SK-N-SH treated with all-trans-retinoic acid at 6 μM for 48 hours (cell line): ENCODE measurements at regions not wholly inside any gene's neighbourhood (a gene's known extent, or its start where the extent isn't known, plus 50 kb on each side); places are given as distances from the start of the nearest gene placed in this dataset.

ENCODE experiments used
- ARNTL ChIP-seq: fragments of 450-650 bp; formaldehyde crosslinking; IDR thresholded peaks from 2 replicates; pipeline ENCODE4 v1.5.0; 2020; ENCODE audit warnings: low read depth, mild to moderate bottlenecking, moderate library complexity, borderline replicate concordance
- BACH2 ChIP-seq: fragments of 250-450 bp; sonication (Bioruptor Pico); IDR thresholded peaks from 2 replicates; pipeline ENCODE4 v1.9.0; 2021; ENCODE audit warnings: mild to moderate bottlenecking, borderline replicate concordance
- CSDC2 ChIP-seq: fragments of 250-450 bp; sonication (Bioruptor Pico); IDR thresholded peaks from 2 replicates; pipeline ENCODE4 v1.5.0; 2020; ENCODE audit warnings: mild to moderate bottlenecking, moderate library complexity
- ESRRG ChIP-seq: fragments of 250-450 bp; sonication (Bioruptor Pico); IDR thresholded peaks from 2 replicates; pipeline ENCODE4 v1.6.1; 2021; ENCODE audit warnings: mild to moderate bottlenecking
- PATZ1 ChIP-seq: fragments of 250-450 bp; sonication (Bioruptor Pico); IDR thresholded peaks from 2 replicates; pipeline ENCODE4 v1.8.0; 2020; ENCODE audit warnings: mild to moderate bottlenecking, moderate library complexity, borderline replicate concordance
- TCF4 ChIP-seq: fragments of 250-450 bp; sonication (Bioruptor Pico); IDR thresholded peaks from 2 replicates; pipeline ENCODE4 v1.8.0; 2021; ENCODE audit warnings: mild to moderate bottlenecking, moderate library complexity, borderline replicate concordance
- ZC3H10 ChIP-seq: fragments of 250-450 bp; sonication (Bioruptor Pico); IDR thresholded peaks from 2 replicates; pipeline ENCODE4 v1.5.1; 2021; ENCODE audit warnings: mild to moderate bottlenecking, moderate library complexity
- ZFP30 ChIP-seq: fragments of 450-650 bp; formaldehyde crosslinking; IDR thresholded peaks from 2 replicates; pipeline ENCODE4 v1.5.0; 2022; ENCODE audit warnings: mild to moderate bottlenecking, moderate library complexity
- TF ChIP-seq, protein P1 (sequence below): fragments of 250-450 bp; sonication (Bioruptor Pico); IDR thresholded peaks from 2 replicates; pipeline ENCODE4 v1.5.1; 2021; ENCODE audit warnings: mild to moderate bottlenecking, moderate library complexity
- TF ChIP-seq, protein P2 (sequence below): fragments of 250-450 bp; sonication (Bioruptor Pico); IDR thresholded peaks from 2 replicates; pipeline ENCODE4 v1.5.1; 2020; ENCODE audit warnings: low read depth, mild to moderate bottlenecking, moderate library complexity
- TF ChIP-seq, protein P3 (sequence below): fragments of 250-450 bp; sonication (Bioruptor Pico); IDR thresholded peaks from 2 replicates; pipeline ENCODE4 v1.5.0; 2020; ENCODE audit warnings: mild to moderate bottlenecking, moderate library complexity

GRCh38 chr14:85471156-85471555 is 58.8 kb upstream of the FLRT2 start:
- TF ChIP-seq, protein P1, sequence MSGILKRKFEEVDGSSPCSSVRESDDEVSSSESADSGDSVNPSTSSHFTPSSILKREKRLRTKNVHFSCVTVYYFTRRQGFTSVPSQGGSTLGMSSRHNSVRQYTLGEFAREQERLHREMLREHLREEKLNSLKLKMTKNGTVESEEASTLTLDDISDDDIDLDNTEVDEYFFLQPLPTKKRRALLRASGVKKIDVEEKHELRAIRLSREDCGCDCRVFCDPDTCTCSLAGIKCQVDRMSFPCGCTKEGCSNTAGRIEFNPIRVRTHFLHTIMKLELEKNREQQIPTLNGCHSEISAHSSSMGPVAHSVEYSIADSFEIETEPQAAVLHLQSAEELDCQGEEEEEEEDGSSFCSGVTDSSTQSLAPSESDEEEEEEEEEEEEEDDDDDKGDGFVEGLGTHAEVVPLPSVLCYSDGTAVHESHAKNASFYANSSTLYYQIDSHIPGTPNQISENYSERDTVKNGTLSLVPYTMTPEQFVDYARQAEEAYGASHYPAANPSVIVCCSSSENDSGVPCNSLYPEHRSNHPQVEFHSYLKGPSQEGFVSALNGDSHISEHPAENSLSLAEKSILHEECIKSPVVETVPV (CRISPR knock-in tag): no peak
- TF ChIP-seq TCF4 (CRISPR knock-in tag) (no peak), ARNTL (CRISPR knock-in tag) (no peak), ZC3H10 (CRISPR knock-in tag) (no peak), PATZ1 (no peak), BACH2 (CRISPR knock-in tag) (no peak), ESRRG (no peak), ZFP30 (CRISPR knock-in tag) (no peak), CSDC2 (CRISPR knock-in tag) (no peak)
- TF ChIP-seq, protein P2, sequence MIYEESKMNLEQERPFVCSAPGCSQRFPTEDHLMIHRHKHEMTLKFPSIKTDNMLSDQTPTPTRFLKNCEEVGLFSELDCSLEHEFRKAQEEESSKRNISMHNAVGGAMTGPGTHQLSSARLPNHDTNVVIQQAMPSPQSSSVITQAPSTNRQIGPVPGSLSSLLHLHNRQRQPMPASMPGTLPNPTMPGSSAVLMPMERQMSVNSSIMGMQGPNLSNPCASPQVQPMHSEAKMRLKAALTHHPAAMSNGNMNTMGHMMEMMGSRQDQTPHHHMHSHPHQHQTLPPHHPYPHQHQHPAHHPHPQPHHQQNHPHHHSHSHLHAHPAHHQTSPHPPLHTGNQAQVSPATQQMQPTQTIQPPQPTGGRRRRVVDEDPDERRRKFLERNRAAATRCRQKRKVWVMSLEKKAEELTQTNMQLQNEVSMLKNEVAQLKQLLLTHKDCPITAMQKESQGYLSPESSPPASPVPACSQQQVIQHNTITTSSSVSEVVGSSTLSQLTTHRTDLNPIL (CRISPR knock-in tag): no peak
- TF ChIP-seq, protein P3, sequence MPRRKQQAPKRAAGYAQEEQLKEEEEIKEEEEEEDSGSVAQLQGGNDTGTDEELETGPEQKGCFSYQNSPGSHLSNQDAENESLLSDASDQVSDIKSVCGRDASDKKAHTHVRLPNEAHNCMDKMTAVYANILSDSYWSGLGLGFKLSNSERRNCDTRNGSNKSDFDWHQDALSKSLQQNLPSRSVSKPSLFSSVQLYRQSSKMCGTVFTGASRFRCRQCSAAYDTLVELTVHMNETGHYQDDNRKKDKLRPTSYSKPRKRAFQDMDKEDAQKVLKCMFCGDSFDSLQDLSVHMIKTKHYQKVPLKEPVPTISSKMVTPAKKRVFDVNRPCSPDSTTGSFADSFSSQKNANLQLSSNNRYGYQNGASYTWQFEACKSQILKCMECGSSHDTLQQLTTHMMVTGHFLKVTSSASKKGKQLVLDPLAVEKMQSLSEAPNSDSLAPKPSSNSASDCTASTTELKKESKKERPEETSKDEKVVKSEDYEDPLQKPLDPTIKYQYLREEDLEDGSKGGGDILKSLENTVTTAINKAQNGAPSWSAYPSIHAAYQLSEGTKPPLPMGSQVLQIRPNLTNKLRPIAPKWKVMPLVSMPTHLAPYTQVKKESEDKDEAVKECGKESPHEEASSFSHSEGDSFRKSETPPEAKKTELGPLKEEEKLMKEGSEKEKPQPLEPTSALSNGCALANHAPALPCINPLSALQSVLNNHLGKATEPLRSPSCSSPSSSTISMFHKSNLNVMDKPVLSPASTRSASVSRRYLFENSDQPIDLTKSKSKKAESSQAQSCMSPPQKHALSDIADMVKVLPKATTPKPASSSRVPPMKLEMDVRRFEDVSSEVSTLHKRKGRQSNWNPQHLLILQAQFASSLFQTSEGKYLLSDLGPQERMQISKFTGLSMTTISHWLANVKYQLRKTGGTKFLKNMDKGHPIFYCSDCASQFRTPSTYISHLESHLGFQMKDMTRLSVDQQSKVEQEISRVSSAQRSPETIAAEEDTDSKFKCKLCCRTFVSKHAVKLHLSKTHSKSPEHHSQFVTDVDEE: no peak
